Left ventricle myocardium inferior (tissue), 1 donor: ENCODE measurements at regions not wholly inside any gene's neighbourhood (a gene's known extent, or its start where the extent isn't known, plus 50 kb on each side); places are given as distances from the start of the nearest gene placed in this dataset.
A peak's percentile ranks its signal among the peaks of the same experiment; 100 is the strongest.
"Not testable (repeated sequence)": the region's sequence is repeated elsewhere in the genome, so short reads cannot be mapped to it uniquely, and the experiment has no call there.

ENCODE experiments used
- DNase-seq: peaks from one replicate; pipeline ENCODE4 v3.0.0-alpha.2; 2020
- H3K27ac ChIP-seq: fragments of 200-600 bp; replicated peaks from 2 replicates; pipeline ENCODE4 v1.8.0; 2021
- H3K27me3 ChIP-seq: fragments of 200-600 bp; 2 replicates; pipeline ENCODE4 v1.8.0; 2021; ENCODE audit warnings: low read depth
- H3K36me3 ChIP-seq: fragments of 200-600 bp; 2 replicates; pipeline ENCODE4 v1.8.0; 2021
- H3K4me1 ChIP-seq: fragments of 200-600 bp; 2 replicates; pipeline ENCODE4 v1.8.0; 2021
- H3K4me3 ChIP-seq: fragments of 200-600 bp; 2 replicates; pipeline ENCODE4 v1.8.0; 2021; ENCODE audit warnings: mild to moderate bottlenecking, moderate library complexity
- H3K9me3 ChIP-seq: fragments of 200-600 bp; replicated peaks from 2 replicates; pipeline ENCODE4 v1.8.0; 2021
- intact Hi-C: fragments of 100-400 bp; cut with micrococcal nuclease; formaldehyde crosslinking; loops from one replicate; pipeline ENCODE4 v1.11.0; 2022
- TF ChIP-seq, protein P1 (sequence below): fragments of 200-600 bp; IDR thresholded peaks from 2 replicates; pipeline ENCODE4 v1.8.0; 2021; ENCODE audit warnings: antibody characterized with exemption, mild to moderate bottlenecking, borderline replicate concordance
- donor health status: DM: no; HTN: yes; CAD: no; lungs with severe emphysema.

DNA sequence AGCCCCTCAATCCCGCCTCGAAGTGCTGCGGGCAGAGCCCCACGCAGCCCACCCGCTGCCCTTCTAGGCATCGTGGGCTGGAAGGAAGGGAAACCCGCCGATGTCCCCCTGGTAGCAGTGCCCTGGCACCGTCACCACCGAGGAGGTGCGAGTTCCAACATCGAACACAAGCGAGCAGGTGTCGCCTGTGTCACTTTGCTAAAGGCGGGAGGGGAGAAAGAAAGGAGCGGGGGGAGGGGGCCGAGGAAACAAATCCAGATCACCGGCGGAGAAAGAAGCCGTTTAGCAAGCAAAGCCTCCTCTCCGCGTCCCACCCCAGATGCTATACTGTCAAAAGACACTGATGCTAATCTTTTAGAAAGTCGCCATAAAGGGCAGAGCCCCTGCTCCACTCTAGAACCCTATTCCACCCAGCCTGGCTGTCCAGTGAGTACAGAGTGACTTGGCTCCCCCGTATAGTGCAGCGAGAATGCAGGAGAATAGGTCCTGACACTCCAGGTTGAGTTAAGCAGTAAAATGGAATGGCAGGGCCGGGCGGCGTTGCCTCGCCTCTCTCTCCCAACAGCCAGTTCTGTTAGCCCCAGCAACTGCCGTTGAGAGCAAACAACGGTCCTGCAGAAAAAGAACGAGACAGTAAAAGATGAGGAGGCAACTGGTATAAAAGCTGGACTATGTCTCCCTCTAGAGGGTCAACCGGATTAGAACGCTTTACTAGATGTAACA lies 67.9 kb upstream of the USP15 start:
- peak; percentile 15 for DNase-seq
- TF ChIP-seq, protein P1, sequence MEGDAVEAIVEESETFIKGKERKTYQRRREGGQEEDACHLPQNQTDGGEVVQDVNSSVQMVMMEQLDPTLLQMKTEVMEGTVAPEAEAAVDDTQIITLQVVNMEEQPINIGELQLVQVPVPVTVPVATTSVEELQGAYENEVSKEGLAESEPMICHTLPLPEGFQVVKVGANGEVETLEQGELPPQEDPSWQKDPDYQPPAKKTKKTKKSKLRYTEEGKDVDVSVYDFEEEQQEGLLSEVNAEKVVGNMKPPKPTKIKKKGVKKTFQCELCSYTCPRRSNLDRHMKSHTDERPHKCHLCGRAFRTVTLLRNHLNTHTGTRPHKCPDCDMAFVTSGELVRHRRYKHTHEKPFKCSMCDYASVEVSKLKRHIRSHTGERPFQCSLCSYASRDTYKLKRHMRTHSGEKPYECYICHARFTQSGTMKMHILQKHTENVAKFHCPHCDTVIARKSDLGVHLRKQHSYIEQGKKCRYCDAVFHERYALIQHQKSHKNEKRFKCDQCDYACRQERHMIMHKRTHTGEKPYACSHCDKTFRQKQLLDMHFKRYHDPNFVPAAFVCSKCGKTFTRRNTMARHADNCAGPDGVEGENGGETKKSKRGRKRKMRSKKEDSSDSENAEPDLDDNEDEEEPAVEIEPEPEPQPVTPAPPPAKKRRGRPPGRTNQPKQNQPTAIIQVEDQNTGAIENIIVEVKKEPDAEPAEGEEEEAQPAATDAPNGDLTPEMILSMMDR: peak; percentile 74
- Histone ChIP-seq H3K4me1 (peaks cover 25% of the 10 kb centered on the region), H3K4me3 (peak overlapping the region; percentile 58), H3K36me3 (no peaks in the 10 kb centered on the region), H3K27me3 (peaks cover 54% of the 10 kb centered on the region), H3K27ac (no peak overlapping the region), H3K9me3 (no peaks in the 10 kb centered on the region)
- intact Hi-C loops: no loop called here

DNA sequence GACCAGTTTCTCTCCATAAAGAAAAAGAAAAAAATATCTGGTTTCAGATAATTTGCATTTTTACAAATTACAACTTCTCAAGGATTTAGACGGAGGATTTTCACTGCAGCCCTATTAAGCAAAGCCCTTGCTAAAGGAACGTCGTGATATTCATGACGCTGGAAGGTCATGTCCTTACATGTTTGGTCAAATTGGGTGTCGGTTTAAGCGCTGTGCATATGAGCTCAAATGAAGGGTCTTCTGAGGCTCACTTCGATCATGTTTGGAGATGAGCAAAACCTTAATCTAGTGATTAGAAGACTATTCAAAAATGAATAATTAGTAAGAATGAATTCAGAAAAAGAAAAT lies 67.3 kb upstream of the USP15 start:
- Histone ChIP-seq H3K4me3 (peak overlapping the region; percentile 58), H3K36me3 (no peaks in the 10 kb centered on the region), H3K27ac (no peak overlapping the region), H3K27me3 (peaks cover 50% of the 10 kb centered on the region), H3K4me1 (peaks cover 25% of the 10 kb centered on the region), H3K9me3 (peaks cover 5% of the 10 kb centered on the region)
- intact Hi-C loops: no loop called here
- TF ChIP-seq, protein P1: no peak
- no peak for DNase-seq

DNA sequence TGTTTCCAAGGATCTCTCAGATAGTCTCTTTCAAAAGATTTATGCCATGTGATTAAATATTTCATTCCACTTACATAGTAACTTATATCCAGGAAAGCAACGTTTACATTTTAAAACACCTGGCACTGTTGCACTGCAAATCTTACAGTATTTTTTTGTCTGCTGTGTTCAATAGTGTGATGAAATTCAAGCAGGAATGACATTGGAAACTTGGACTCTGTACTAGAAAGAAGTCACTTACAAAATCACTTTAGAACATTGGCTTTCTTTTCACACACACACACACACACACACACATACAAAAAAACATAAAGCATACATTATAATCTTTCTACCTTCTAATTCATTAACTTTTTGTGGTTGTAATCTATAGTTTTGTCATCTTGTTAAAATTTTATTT lies 66.2 kb upstream of the USP15 start:
- intact Hi-C loops: no loop called here
- no peak overlapping the region for H3K27ac ChIP-seq
- peaks cover 41% of the 10 kb centered on the region for H3K27me3 ChIP-seq
- H3K36me3 ChIP-seq: no peaks in the 10 kb centered on the region
- peaks cover 25% of the 10 kb centered on the region for H3K4me1 ChIP-seq
- H3K4me3 ChIP-seq: no peak overlapping the region
- H3K9me3 ChIP-seq: peaks cover 13% of the 10 kb centered on the region
- TF ChIP-seq, protein P1: no peak
- no peak for DNase-seq

DNA sequence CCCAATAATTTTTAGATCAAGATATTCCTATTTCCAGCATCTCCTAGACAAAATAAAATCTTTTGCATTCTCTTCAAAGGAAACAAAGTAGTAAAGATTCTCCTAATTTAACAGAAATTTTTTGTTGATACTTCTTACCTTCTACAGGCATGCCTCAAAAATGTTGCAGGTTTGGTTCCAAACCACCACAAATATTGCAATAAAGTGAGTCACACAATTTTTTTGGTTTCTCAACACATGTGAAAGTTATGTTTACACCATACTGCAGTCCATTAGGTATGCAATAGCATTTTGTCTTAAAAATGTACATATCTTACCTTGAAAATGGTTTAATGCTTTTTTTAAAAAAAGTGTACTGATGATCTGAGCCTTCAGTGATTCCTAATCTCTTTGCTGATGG lies 65.6 kb upstream of the USP15 start:
- intact Hi-C loops: no loop called here
- no peak for DNase-seq
- Histone ChIP-seq H3K27me3 (peaks cover 35% of the 10 kb centered on the region), H3K27ac (no peak overlapping the region), H3K9me3 (peaks cover 15% of the 10 kb centered on the region), H3K4me1 (peaks cover 25% of the 10 kb centered on the region), H3K4me3 (no peak overlapping the region), H3K36me3 (no peaks in the 10 kb centered on the region)
- TF ChIP-seq, protein P1: no peak

DNA sequence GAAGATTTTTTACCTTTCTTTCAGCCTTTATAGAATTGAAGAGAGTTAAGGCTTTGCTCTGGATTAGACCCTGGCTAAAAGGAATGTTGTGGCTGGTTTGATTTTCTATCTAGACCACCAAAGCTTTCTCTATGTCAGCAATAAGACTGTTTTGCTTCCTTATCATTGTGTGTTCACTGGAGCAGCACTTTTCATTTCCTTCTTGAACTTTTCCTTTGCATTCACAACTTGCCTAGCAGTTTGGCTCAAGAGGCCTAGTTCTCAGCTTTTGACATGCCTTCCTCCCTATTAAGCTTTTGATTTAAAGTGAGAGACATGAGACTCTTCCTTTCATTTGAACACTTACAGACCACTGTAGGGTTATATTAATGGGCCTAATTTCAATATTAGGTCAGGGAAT lies 64.1 kb upstream of the USP15 start:
- DNase-seq: no peak
- TF ChIP-seq, protein P1: no peak
- Histone ChIP-seq H3K27ac (no peak overlapping the region), H3K4me3 (no peak overlapping the region), H3K9me3 (peaks cover 30% of the 10 kb centered on the region), H3K4me1 (peaks cover 15% of the 10 kb centered on the region), H3K36me3 (no peaks in the 10 kb centered on the region), H3K27me3 (peaks cover 22% of the 10 kb centered on the region)
- intact Hi-C loops: no loop called here

DNA sequence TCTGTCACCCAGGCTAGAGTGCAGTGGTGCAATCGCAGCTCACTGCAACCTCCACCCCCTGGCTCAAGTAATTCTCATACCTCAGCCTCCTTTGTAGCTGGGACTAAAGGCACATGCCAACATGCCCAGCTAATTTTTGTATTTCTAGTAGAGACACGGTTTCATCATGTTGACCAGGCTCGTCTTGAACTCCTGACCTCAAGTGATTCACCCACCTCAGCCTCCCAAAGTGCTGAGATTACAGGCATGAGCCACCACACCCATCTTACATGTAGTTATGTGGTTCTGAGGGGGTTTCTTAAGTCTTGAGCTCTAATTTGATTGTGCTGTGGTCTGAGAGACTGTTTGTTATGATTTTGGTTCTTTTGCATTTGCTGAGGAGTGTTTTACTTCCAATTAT lies 57.3 kb upstream of the USP15 start:
- intact Hi-C loops, H3K4me3 ChIP-seq, H3K4me1 ChIP-seq, H3K27ac ChIP-seq, DNase-seq, H3K36me3 ChIP-seq, H3K27me3 ChIP-seq: not testable (repeated sequence)
- peaks cover 59% of the 10 kb centered on the region for H3K9me3 ChIP-seq
